H1 (cell line): ENCODE measurements at regions not wholly inside any gene's neighbourhood (a gene's known extent, or its start where the extent isn't known, plus 50 kb on each side); places are given as distances from the start of the nearest gene placed in this dataset.

ENCODE experiments used
- CTCF ChIA-PET: fragments of 300-600 bp; sonication (Branson Sonifier 250); formaldehyde crosslinking; loops from one replicate; lab custom pipeline; 2021; ENCODE audit not compliant: partially characterized antibody; lab: Charles Lee
- POLR2A ChIA-PET: fragments of 300-600 bp; sonication (Branson Sonifier 250); formaldehyde crosslinking; loops from one replicate; lab custom pipeline; 2021; ENCODE audit warnings: inconsistent platforms; ENCODE audit not compliant: partially characterized antibody; lab: Charles Lee
- DNase-seq, 2 experiments: peaks; one replicate each; pipeline versions ENCODE4 v3.0.0 to v3.0.0-alpha.2; 2010 to 2022; ENCODE audit warnings: low spot score in 2 of 2, low read depth in 1 of 2, mixed read lengths in 1 of 2
- FAIRE-seq: peaks from 2 replicates; lab custom pipeline; 2011; peaks lifted over from hg19 to GRCh38; lab: Jason Lieb, UNC
- H2AFZ ChIP-seq: 2 replicates; pipeline ENCODE4 v1.8.1; 2012; ENCODE audit warnings: low read length, inconsistent platforms
- H2AK5ac ChIP-seq: 2 replicates; pipeline ENCODE4 v1.6.1; 2013; ENCODE audit warnings: low read depth, low read length
- H2BK120ac ChIP-seq: replicated peaks from 2 replicates; pipeline ENCODE3; 2013; ENCODE audit warnings: low read depth, low read length, inconsistent platforms
- H2BK12ac ChIP-seq: 2 replicates; pipeline ENCODE4 v1.6.1; 2013; ENCODE audit warnings: low read depth, low read length
- H2BK15ac ChIP-seq: 2 replicates; pipeline ENCODE4 v1.6.1; 2013; ENCODE audit warnings: low read length
- H2BK20ac ChIP-seq: 2 replicates; pipeline ENCODE4 v1.6.1; 2013; ENCODE audit warnings: low read length
- H2BK5ac ChIP-seq: 2 replicates; pipeline ENCODE4 v1.6.1; 2013; ENCODE audit warnings: low read depth, low read length
- H3K14ac ChIP-seq: 2 replicates; pipeline ENCODE4 v1.6.1; 2013; ENCODE audit warnings: inconsistent platforms; ENCODE audit not compliant: insufficient read length
- H3K18ac ChIP-seq: 2 replicates; pipeline ENCODE4 v1.6.1; 2013; ENCODE audit warnings: low read length; ENCODE audit errors: extremely low read depth
- H3K23ac ChIP-seq: 2 replicates; pipeline ENCODE4 v1.6.1; 2013; ENCODE audit warnings: inconsistent platforms; ENCODE audit not compliant: insufficient read length
- H3K23me2 ChIP-seq: 2 replicates; pipeline ENCODE4 v1.6.1; 2013; ENCODE audit warnings: low read depth, low read length
- H3K27ac ChIP-seq: 2 replicates; pipeline ENCODE4 v1.6.1; 2011; ENCODE audit warnings: low read depth, low read length, inconsistent platforms
- H3K27me3 ChIP-seq, 4 experiments: replicated peaks in 1 of 4; 1 replicate in 1 of 4; 2 replicates in 3 of 4; pipeline versions ENCODE4 v1.6.1 to v1.8.1; 2011 to 2013; ENCODE audit warnings: low read length in 3 of 4, mild to moderate bottlenecking in 3 of 4, inconsistent platforms in 2 of 4, mixed read lengths in 2 of 4, moderate library complexity in 1 of 4; ENCODE audit not compliant: control insufficient read depth in 3 of 4, insufficient read depth in 3 of 4; ENCODE audit errors: extremely low read depth in 1 of 4
- H3K36me3 ChIP-seq, 4 experiments: 2 replicates each; pipeline versions ENCODE4 v1.6.1 to v1.8.1; 2011 to 2013; ENCODE audit warnings: mild to moderate bottlenecking in 4 of 4, low read length in 3 of 4, moderate library complexity in 2 of 4, control low read depth in 1 of 4, inconsistent platforms in 1 of 4; ENCODE audit not compliant: insufficient read depth in 4 of 4, control insufficient read depth in 2 of 4
- H3K4ac ChIP-seq: replicated peaks from 2 replicates; pipeline ENCODE3; 2013; ENCODE audit warnings: low read length, low read depth, mixed read lengths, inconsistent platforms; ENCODE audit not compliant: insufficient read length
- H3K4me1 ChIP-seq, 4 experiments: replicated peaks in 1 of 4; 1 replicate in 1 of 4; 2 replicates in 3 of 4; pipeline versions ENCODE4 v1.6.1 to v1.8.1; 2011 to 2013; ENCODE audit warnings: low read length in 3 of 4, inconsistent platforms in 2 of 4, mixed read lengths in 1 of 4; ENCODE audit not compliant: insufficient read depth in 4 of 4, control insufficient read depth in 3 of 4
- H3K4me2 ChIP-seq, 2 experiments: 2 replicates each; pipeline versions ENCODE4 v1.6.1 to v1.8.1; 2011 to 2013; ENCODE audit warnings: low read depth in 2 of 2, low read length in 2 of 2, control low read depth in 1 of 2, inconsistent platforms in 1 of 2, mild to moderate bottlenecking in 1 of 2; ENCODE audit not compliant: insufficient read depth in 1 of 2
- H3K4me3 ChIP-seq, 4 experiments: fragments of 200-600, 300-600 bp in 1 of 4; sonication (generic), shearing (Covaris generic), sonication (Bioruptor Twin) in 1 of 4; 2 replicates each; pipeline versions ENCODE4 v1.5.1 to v1.8.1; 2011 to 2016; ENCODE audit warnings: low read length in 4 of 4, low read depth in 3 of 4, control low read depth in 2 of 4, inconsistent platforms in 2 of 4, mild to moderate bottlenecking in 2 of 4, mixed read lengths in 1 of 4, moderate library complexity in 1 of 4; ENCODE audit not compliant: insufficient read depth in 2 of 4; ENCODE audit errors: extremely low read depth in 1 of 4
- H3K56ac ChIP-seq: replicated peaks from 2 replicates; pipeline ENCODE3; 2013; ENCODE audit warnings: low read depth, mild to moderate bottlenecking, mixed read lengths, low read length, inconsistent platforms; ENCODE audit not compliant: insufficient read length
- H3K79me1 ChIP-seq: 2 replicates; pipeline ENCODE4 v1.6.1; 2013; ENCODE audit warnings: low read depth, low read length, control low read depth
- H3K79me2 ChIP-seq, 2 experiments: 2 replicates each; pipeline versions ENCODE4 v1.6.1 to v1.8.1; 2012 to 2013; ENCODE audit warnings: low read length in 2 of 2, mild to moderate bottlenecking in 2 of 2, inconsistent platforms in 1 of 2; ENCODE audit not compliant: insufficient read depth in 2 of 2, control insufficient read depth in 1 of 2
- H3K9ac ChIP-seq, 4 experiments: replicated peaks in 1 of 4; 1 replicate in 1 of 4; 2 replicates in 3 of 4; pipeline versions ENCODE4 v1.6.1 to v1.8.1; 2011 to 2013; ENCODE audit warnings: low read depth in 3 of 4, low read length in 3 of 4, control low read depth in 2 of 4, mild to moderate bottlenecking in 2 of 4, moderate library complexity in 2 of 4, inconsistent platforms in 1 of 4; ENCODE audit errors: extremely low read depth in 1 of 4
- H3K9me3 ChIP-seq, 2 experiments: 2 replicates each; pipeline versions ENCODE4 v1.6.1 to v1.8.1; 2012 to 2013; ENCODE audit warnings: mild to moderate bottlenecking in 2 of 2, moderate library complexity in 2 of 2, control low read depth in 1 of 2, inconsistent platforms in 1 of 2, low read depth in 1 of 2, low read length in 1 of 2, mixed read lengths in 1 of 2; ENCODE audit not compliant: insufficient read depth in 2 of 2
- H4K20me1 ChIP-seq, 2 experiments: replicated peaks in 1 of 2; 2 replicates each; pipeline versions ENCODE3 to v1.8.1; 2011 to 2013; ENCODE audit warnings: inconsistent platforms in 2 of 2, low read length in 2 of 2, mild to moderate bottlenecking in 1 of 2; ENCODE audit not compliant: insufficient read depth in 2 of 2, control insufficient read depth in 1 of 2
- H4K5ac ChIP-seq: 2 replicates; pipeline ENCODE4 v1.6.1; 2013; ENCODE audit warnings: low read length, low read depth, mixed read lengths, inconsistent platforms; ENCODE audit not compliant: insufficient read length
- H4K8ac ChIP-seq: 2 replicates; pipeline ENCODE4 v1.8.0; 2013; ENCODE audit warnings: mild to moderate bottlenecking, moderate library complexity, low read length, inconsistent platforms; ENCODE audit not compliant: insufficient read depth; ENCODE audit errors: extremely low read depth
- H4K91ac ChIP-seq: replicated peaks from 2 replicates; pipeline ENCODE3; 2013; ENCODE audit warnings: low read length, mixed read lengths, inconsistent platforms; ENCODE audit not compliant: insufficient read length
- GABPA ChIP-seq: IDR thresholded peaks from 2 replicates; pipeline ENCODE4 v1.6.1; 2011; ENCODE audit warnings: mild to moderate bottlenecking, low read length, moderate library complexity, borderline replicate concordance; ENCODE audit not compliant: insufficient read depth
- WGBS, 2 experiments: shearing (Covaris generic) in 1 of 2; methylation state at CpG; one replicate each; pipeline versions ENCODE4 v1.1.6 to v1.1.7; 2013 to 2015; ENCODE audit warnings: low lambda C conversion rate in 2 of 2, mixed read lengths in 2 of 2, inconsistent platforms in 1 of 2, low coverage in 1 of 2, missing lambda C conversion rate in 1 of 2; ENCODE audit not compliant: insufficient replicate concordance in 2 of 2, insufficient coverage in 1 of 2, insufficient read length in 1 of 2; ENCODE audit errors: extremely low coverage in 1 of 2, missing lambda C conversion rate in 1 of 2; 5-methylcytosine and 5-hydroxymethylcytosine counted together

DNA sequence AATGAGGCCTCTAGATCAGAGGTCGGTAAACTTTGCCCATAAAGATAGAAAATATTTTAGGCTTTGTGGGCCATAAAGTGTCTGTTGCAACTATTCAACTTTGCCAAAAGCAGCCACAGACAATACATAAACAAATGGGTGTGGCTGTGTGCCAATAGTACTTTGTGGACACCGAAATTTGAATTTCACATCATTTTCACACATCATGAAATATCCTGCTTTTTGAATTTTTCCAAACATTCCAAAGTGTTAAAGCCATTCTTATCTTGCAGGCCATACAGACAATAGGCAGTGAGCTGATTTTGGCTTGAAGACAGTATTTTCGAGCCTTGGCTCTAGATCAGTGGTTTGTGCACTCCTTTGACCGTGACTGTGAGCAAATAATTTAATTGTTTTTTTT, 51.1 kb upstream of the EPC2 start:
- no peak for DNase-seq
- Histone ChIP-seq H2BK120ac (no peak overlapping the region), H3K4me1 (no peaks in the 10 kb centered on the region; a peak in 1 of 7 replicates), H4K8ac (no peak overlapping the region), H4K91ac (no peak overlapping the region), H2AFZ (no peak overlapping the region), H3K79me1 (no peaks in the 10 kb centered on the region), H2BK12ac (no peak overlapping the region), H3K27me3 (no peaks in the 10 kb centered on the region), H3K14ac (no peak overlapping the region), H3K23me2 (no peaks in the 10 kb centered on the region), H3K9ac (no peak overlapping the region), H2BK5ac (no peak overlapping the region), H2BK20ac (no peak overlapping the region), H2AK5ac (no peak overlapping the region), H3K27ac (no peak overlapping the region), H3K79me2 (no peaks in the 10 kb centered on the region), H4K20me1 (no peaks in the 10 kb centered on the region), H4K5ac (no peak overlapping the region), H3K9me3 (no peaks in the 10 kb centered on the region), H3K4me3 (no peak overlapping the region), H3K36me3 (no peaks in the 10 kb centered on the region), H2BK15ac (no peak overlapping the region), H3K18ac (no peak overlapping the region), H3K4me2 (no peak overlapping the region), H3K56ac (no peak overlapping the region), H3K4ac (no peak overlapping the region), H3K23ac (no peak overlapping the region)
- no peak for TF ChIP-seq GABPA
- CTCF ChIA-PET: no interaction called here
- WGBS, 2 experiments: 90% methylated on average over 4 of the region's 4 CpGs; no CpG with 5 or more reads in 1 of the 2 experiments
- FAIRE-seq: no peak
- POLR2A ChIA-PET: no interaction called here
